CD14-positive monocyte (primary cell): ENCODE measurements at regions not wholly inside any gene's neighbourhood (a gene's known extent, or its start where the extent isn't known, plus 50 kb on each side); places are given as distances from the start of the nearest gene placed in this dataset.
A peak's percentile ranks its signal among the peaks of the same experiment; 100 is the strongest.
"Not testable (repeated sequence)": the region's sequence is repeated elsewhere in the genome, so short reads cannot be mapped to it uniquely, and the experiment has no call there.

ENCODE experiments used
- DNase-seq, 3 donors: peaks; one replicate each; pipeline ENCODE4 v3.0.0-alpha.2; 2011 to 2022
- H2AFZ ChIP-seq: 2 replicates; pipeline ENCODE4 v1.6.0; 2012; ENCODE audit warnings: mild to moderate bottlenecking, low read depth, low read length, inconsistent platforms; ENCODE audit not compliant: insufficient read depth, poor library complexity, severe bottlenecking
- H3K27ac ChIP-seq, 2 donors: 1 replicate in 1 of 2; 2 replicates in 1 of 2; pipeline ENCODE4 v1.5.1; 2012 to 2013; ENCODE audit warnings: low read length in 2 of 2, control low read depth in 1 of 2, inconsistent platforms in 1 of 2, low read depth in 1 of 2, mild to moderate bottlenecking in 1 of 2
- H3K27me3 ChIP-seq, 2 donors: one replicate each; pipeline versions ENCODE4 v1.6.0 to v1.6.1; 2011 to 2013; ENCODE audit warnings: low read length in 2 of 2; ENCODE audit not compliant: control insufficient read depth in 2 of 2, insufficient read depth in 2 of 2
- H3K36me3 ChIP-seq, 2 donors: replicated peaks in 1 of 2; 1 replicate in 1 of 2; 2 replicates in 1 of 2; pipeline versions ENCODE4 v1.5.1 to v1.6.1; 2012 to 2013; ENCODE audit warnings: low read length in 2 of 2, control low read depth in 1 of 2, inconsistent platforms in 1 of 2, mild to moderate bottlenecking in 1 of 2; ENCODE audit not compliant: insufficient read depth in 2 of 2, control insufficient read depth in 1 of 2
- H3K4me1 ChIP-seq, 2 donors: 1 replicate in 1 of 2; 2 replicates in 1 of 2; pipeline versions ENCODE4 v1.5.1 to v1.6.1; 2012 to 2013; ENCODE audit warnings: low read length in 2 of 2, control low read depth in 1 of 2, inconsistent platforms in 1 of 2, mild to moderate bottlenecking in 1 of 2, moderate library complexity in 1 of 2; ENCODE audit not compliant: insufficient read depth in 2 of 2, control insufficient read depth in 1 of 2
- H3K4me2 ChIP-seq: replicated peaks from 2 replicates; pipeline ENCODE3; 2012; ENCODE audit warnings: low read length, moderate library complexity, mild to moderate bottlenecking; ENCODE audit not compliant: poor library complexity, severe bottlenecking; ENCODE audit errors: extremely low read depth
- H3K4me3 ChIP-seq, 3 experiments: fragments of 200-600 bp in 1 of 3; sonication (generic) in 1 of 3; replicated peaks in 1 of 3; 1 replicate in 2 of 3; 2 replicates in 1 of 3; pipeline ENCODE4 v1.5.1; 2011 to 2013; ENCODE audit warnings: low read length in 3 of 3, mild to moderate bottlenecking in 3 of 3, control low read depth in 2 of 3, low read depth in 2 of 3, inconsistent platforms in 1 of 3, moderate library complexity in 1 of 3
- H3K79me2 ChIP-seq: 2 replicates; pipeline ENCODE4 v1.6.0; 2012; ENCODE audit warnings: mild to moderate bottlenecking, control low read depth, inconsistent platforms, low read length, moderate library complexity; ENCODE audit not compliant: insufficient read depth
- H3K9ac ChIP-seq: 2 replicates; pipeline ENCODE4 v1.6.0; 2017; ENCODE audit warnings: low read length, mild to moderate bottlenecking; ENCODE audit not compliant: insufficient read depth, poor library complexity, severe bottlenecking
- H3K9me3 ChIP-seq, 2 donors: replicated peaks in 1 of 2; 1 replicate in 1 of 2; 2 replicates in 1 of 2; pipeline versions ENCODE4 v1.5.1 to v1.6.1; 2012 to 2013; ENCODE audit warnings: low read length in 2 of 2, control low read depth in 1 of 2; ENCODE audit not compliant: control insufficient read depth in 1 of 2, insufficient read depth in 1 of 2
- H4K20me1 ChIP-seq: 2 replicates; pipeline ENCODE4 v1.6.0; 2012; ENCODE audit warnings: mild to moderate bottlenecking, low read length, control low read depth, moderate library complexity; ENCODE audit not compliant: insufficient read depth
- H3K27ac Mint-ChIP-seq, 7 donors: one replicate each; pipeline ENCODE4 v1.8.0; 2020; ENCODE audit warnings: mild to moderate bottlenecking in 7 of 7, mixed read lengths in 7 of 7, moderate library complexity in 6 of 7, inconsistent platforms in 2 of 7
- H3K27me3 Mint-ChIP-seq, 3 donors: one replicate each; pipeline ENCODE4 v1.8.0; 2021 to 2022; ENCODE audit warnings: low read depth in 3 of 3, mild to moderate bottlenecking in 3 of 3, mixed read lengths in 3 of 3, moderate library complexity in 3 of 3, inconsistent platforms in 1 of 3
- H3K36me3 Mint-ChIP-seq, 2 donors: one replicate each; pipeline ENCODE4 v1.8.0; 2020; ENCODE audit warnings: mixed read lengths in 2 of 2, inconsistent platforms in 1 of 2, mild to moderate bottlenecking in 1 of 2
- H3K4me1 Mint-ChIP-seq: one replicate; pipeline ENCODE4 v1.8.0; 2020; ENCODE audit warnings: mild to moderate bottlenecking, mixed read lengths
- H3K4me3 Mint-ChIP-seq, 2 donors: one replicate each; pipeline ENCODE4 v1.8.0; 2020; ENCODE audit warnings: mild to moderate bottlenecking in 2 of 2, mixed read lengths in 2 of 2, moderate library complexity in 1 of 2
- H3K9me3 Mint-ChIP-seq, 7 donors: one replicate each; pipeline ENCODE4 v1.8.0; 2020 to 2022; ENCODE audit warnings: mixed read lengths in 7 of 7, mild to moderate bottlenecking in 6 of 7, moderate library complexity in 6 of 7, inconsistent platforms in 2 of 7
- WGBS: methylation state at CpG from one replicate; pipeline ENCODE4 v1.1.5; 2013; ENCODE audit warnings: missing lambda C conversion rate; ENCODE audit not compliant: insufficient coverage; 5-methylcytosine and 5-hydroxymethylcytosine counted together
- intact Hi-C, 2 donors: fragments of 100-400 bp; cut with micrococcal nuclease; formaldehyde crosslinking; loops; one replicate each; pipeline versions ENCODE4 v1.15.0 to v1.15.1; 2023

- H2AFZ ChIP-seq, H4K20me1 ChIP-seq, H3K79me2 ChIP-seq, H3K36me3 ChIP-seq, H3K4me2 ChIP-seq, DNase-seq, H3K9me3 Mint-ChIP-seq, H3K27me3 Mint-ChIP-seq, H3K4me1 ChIP-seq, H3K9ac ChIP-seq, H3K4me1 Mint-ChIP-seq, H3K27me3 ChIP-seq, H3K9me3 ChIP-seq, H3K4me3 ChIP-seq, H3K4me3 Mint-ChIP-seq, H3K36me3 Mint-ChIP-seq, H3K27ac Mint-ChIP-seq, intact Hi-C loops, H3K27ac ChIP-seq: not testable (repeated sequence)
- WGBS, result no CpG with 5 or more reads among the region's 4 CpGs
Measured at GRCh38 chr2:87621139-87621538, 126.7 kb upstream of the PLGLB2 start.

GRCh38 chr2:87622720-87623119 is 125.2 kb upstream of the PLGLB2 start:
- H3K79me2 ChIP-seq, H3K27me3 ChIP-seq, H3K27me3 Mint-ChIP-seq, H3K4me3 ChIP-seq, H3K27ac Mint-ChIP-seq, H3K4me1 ChIP-seq, H3K4me2 ChIP-seq, H3K4me1 Mint-ChIP-seq, H3K4me3 Mint-ChIP-seq, intact Hi-C loops, H3K36me3 Mint-ChIP-seq, H3K9me3 ChIP-seq, H3K27ac ChIP-seq, H3K9ac ChIP-seq, H3K36me3 ChIP-seq, DNase-seq, H4K20me1 ChIP-seq, H3K9me3 Mint-ChIP-seq, H2AFZ ChIP-seq: not testable (repeated sequence)
- whole genome bisulfite sequencing, result no CpG with 5 or more reads among the region's 4 CpGs

- H3K4me2 ChIP-seq, H3K36me3 ChIP-seq, H3K36me3 Mint-ChIP-seq, H3K9ac ChIP-seq, H3K27me3 ChIP-seq, H2AFZ ChIP-seq, intact Hi-C loops, H3K79me2 ChIP-seq, H3K4me1 Mint-ChIP-seq, H3K27ac Mint-ChIP-seq, H3K4me3 ChIP-seq, H3K4me3 Mint-ChIP-seq, H3K27me3 Mint-ChIP-seq, H4K20me1 ChIP-seq, H3K9me3 Mint-ChIP-seq, H3K27ac ChIP-seq, H3K4me1 ChIP-seq, H3K9me3 ChIP-seq: not testable (repeated sequence)
- DNase-seq, result peak; percentile 12 to 60 (median 16)
- no CpG with 5 or more reads among the region's 10 CpGs for WGBS
Measured at GRCh38 chr2:87629491-87630458, 118.1 kb upstream of the PLGLB2 start.

GRCh38 chr2:87630892-87631291 is 117.0 kb upstream of the PLGLB2 start:
- H3K4me3 Mint-ChIP-seq, H3K4me2 ChIP-seq, H2AFZ ChIP-seq, H3K27ac ChIP-seq, H3K36me3 ChIP-seq, intact Hi-C loops, H3K27me3 ChIP-seq, H3K79me2 ChIP-seq, H3K9me3 Mint-ChIP-seq, H3K9ac ChIP-seq, H4K20me1 ChIP-seq, H3K27ac Mint-ChIP-seq, H3K4me1 ChIP-seq, H3K4me3 ChIP-seq, H3K36me3 Mint-ChIP-seq, H3K4me1 Mint-ChIP-seq, DNase-seq, H3K27me3 Mint-ChIP-seq, H3K9me3 ChIP-seq: not testable (repeated sequence)
- no CpG with 5 or more reads among the region's 5 CpGs for WGBS
